SK-N-SH (cell line): ENCODE measurements at regions not wholly inside any gene's neighbourhood (a gene's known extent, or its start where the extent isn't known, plus 50 kb on each side); places are given as distances from the start of the nearest gene placed in this dataset.

ENCODE experiments used
- CTCF ChIA-PET: fragments of 300-600, 350-600 bp; formaldehyde crosslinking; extraction: SDS; loops from one replicate; lab custom pipeline; 2021; lab: Yijun Ruan, JAX
- POLR2A ChIA-PET: fragments of 350-600 bp; sonication (Branson Sonifier 250); formaldehyde crosslinking; extraction: SDS; loops from one replicate; lab custom pipeline; 2020; ENCODE audit warnings: antibody characterized with exemption, inconsistent platforms; lab: Yijun Ruan, JAX
- DNase-seq: peaks from one replicate; pipeline ENCODE4 v3.0.0; 2012
- H2AFZ ChIP-seq: fragments of 200-600 bp; sonication (generic); 2 replicates; pipeline ENCODE4 v1.8.1; 2016; ENCODE audit warnings: antibody characterized with exemption, mild to moderate bottlenecking, low read depth
- H3F3A ChIP-seq: fragments of 200-600 bp; sonication (generic); replicated peaks from 2 replicates; pipeline ENCODE3; 2016; ENCODE audit warnings: antibody characterized with exemption, mild to moderate bottlenecking; ENCODE audit not compliant: insufficient read depth
- H3K27ac ChIP-seq, 2 experiments: fragments of 200-500 bp in 1 of 2; fragments of 200-600 bp in 1 of 2; sonication (Bioruptor generic) in 1 of 2; sonication (generic), shearing (Covaris generic) in 1 of 2; 2 replicates each; pipeline versions ENCODE4 v1.5.1 to v1.6.1; 2014 to 2016; ENCODE audit warnings: low read depth in 2 of 2, inconsistent platforms in 1 of 2, low read length in 1 of 2, mild to moderate bottlenecking in 1 of 2, mixed read lengths in 1 of 2
- H3K27me3 ChIP-seq: fragments of 200-600 bp; sonication (generic), shearing (Covaris generic); 2 replicates; pipeline ENCODE4 v1.6.1; 2016; ENCODE audit warnings: mixed run types; ENCODE audit not compliant: insufficient read depth
- H3K36me3 ChIP-seq, 2 experiments: fragments of 200-500 bp in 1 of 2; fragments of 200-600 bp in 1 of 2; sonication (Bioruptor generic) in 1 of 2; sonication (generic) in 1 of 2; replicated peaks in 1 of 2; 2 replicates each; pipeline versions ENCODE3 to v1.5.1; 2014 to 2016; ENCODE audit warnings: low read length in 1 of 2, mild to moderate bottlenecking in 1 of 2; ENCODE audit not compliant: insufficient read depth in 2 of 2, control insufficient read depth in 1 of 2
- H3K4me1 ChIP-seq, 2 experiments: fragments of 200-500 bp in 1 of 2; fragments of 200-600 bp in 1 of 2; sonication (Bioruptor generic) in 1 of 2; sonication (generic), shearing (Covaris generic) in 1 of 2; 2 replicates each; pipeline versions ENCODE4 v1.5.1 to v1.6.1; 2014 to 2016; ENCODE audit warnings: low read depth in 1 of 2, low read length in 1 of 2, mixed run types in 1 of 2; ENCODE audit not compliant: insufficient read depth in 2 of 2, control insufficient read depth in 1 of 2
- H3K4me2 ChIP-seq: fragments of 200-600 bp; sonication (generic), shearing (Covaris generic); 2 replicates; pipeline ENCODE4 v1.6.1; 2017; ENCODE audit warnings: mixed run types
- H3K4me3 ChIP-seq, 2 experiments: fragments of 200-500 bp in 1 of 2; fragments of 200-600 bp in 1 of 2; sonication (Bioruptor generic) in 1 of 2; sonication (generic), shearing (Covaris generic) in 1 of 2; 2 replicates each; pipeline versions ENCODE4 v1.5.1 to v1.8.1; 2014 to 2016; ENCODE audit warnings: low read depth in 2 of 2, inconsistent platforms in 1 of 2, low read length in 1 of 2, mild to moderate bottlenecking in 1 of 2, mixed read lengths in 1 of 2, moderate library complexity in 1 of 2
- H3K79me2 ChIP-seq: fragments of 200-600 bp; sonication (generic); 2 replicates; pipeline ENCODE4 v1.8.1; 2017; ENCODE audit warnings: mild to moderate bottlenecking; ENCODE audit not compliant: insufficient read depth
- H3K9ac ChIP-seq: fragments of 200-600 bp; sonication (generic); 2 replicates; pipeline ENCODE4 v1.6.1; 2017; ENCODE audit warnings: mixed run types
- H3K9me2 ChIP-seq: fragments of 200-600 bp; sonication (generic); 2 replicates; pipeline ENCODE4 v1.6.1; 2017; ENCODE audit warnings: mixed run types
- H3K9me3 ChIP-seq: fragments of 200-600 bp; sonication (generic); 2 replicates; pipeline ENCODE4 v1.6.1; 2017; ENCODE audit warnings: mixed run types, mild to moderate bottlenecking, moderate library complexity
- H4K20me1 ChIP-seq: fragments of 200-600 bp; sonication (generic); 2 replicates; pipeline ENCODE4 v1.6.1; 2017; ENCODE audit warnings: mild to moderate bottlenecking, mixed run types; ENCODE audit not compliant: insufficient read depth
- ELF1 ChIP-seq: IDR thresholded peaks from 2 replicates; pipeline ENCODE4 v1.4.0; 2012
- EZH2phosphoT487 ChIP-seq: fragments of 200-600 bp; sonication (generic); IDR thresholded peaks from 2 replicates; pipeline ENCODE4 v1.6.1; 2017; ENCODE audit warnings: low read depth, mixed run types, mild to moderate bottlenecking, antibody characterized with exemption, moderate library complexity, borderline replicate concordance
- FOXJ3 ChIP-seq: sonication (generic); formaldehyde crosslinking; IDR thresholded peaks from 2 replicates; pipeline ENCODE4 v1.5.1; 2020; ENCODE audit warnings: mild to moderate bottlenecking, missing genetic modification reagents
- FOXM1 ChIP-seq: IDR thresholded peaks from 2 replicates; pipeline ENCODE4 v1.4.0; 2012; ENCODE audit warnings: low read depth, mild to moderate bottlenecking
- GABPA ChIP-seq: IDR thresholded peaks from 2 replicates; pipeline ENCODE4 v1.4.0; 2012; ENCODE audit warnings: low read depth, mild to moderate bottlenecking
- GATA2 ChIP-seq: sonication (generic); formaldehyde crosslinking; IDR thresholded peaks from 2 replicates; pipeline ENCODE4 v1.5.0; 2020; ENCODE audit warnings: mild to moderate bottlenecking, missing genetic modification reagents
- MEF2A ChIP-seq: IDR thresholded peaks from 2 replicates; pipeline ENCODE4 v1.4.0; 2012; ENCODE audit warnings: low read depth, borderline replicate concordance
- MXI1 ChIP-seq: IDR thresholded peaks from 2 replicates; pipeline ENCODE4 v1.6.1; 2012; ENCODE audit warnings: mild to moderate bottlenecking, low read depth, low read length, improper control_type of control experiment
- RAD21 ChIP-seq: IDR thresholded peaks from 2 replicates; pipeline ENCODE4 v1.6.1; 2012; ENCODE audit warnings: mild to moderate bottlenecking, low read length
- RCOR1 ChIP-seq: fragments of 150-350 bp; IDR thresholded peaks from 2 replicates; pipeline ENCODE4 v1.6.1; 2017; ENCODE audit warnings: antibody characterized with exemption, low read length
- SIN3A ChIP-seq: IDR thresholded peaks from 2 replicates; pipeline ENCODE4 v1.6.1; 2012; ENCODE audit warnings: low read depth, mild to moderate bottlenecking, low read length, moderate library complexity, borderline replicate concordance
- TAF1 ChIP-seq: IDR thresholded peaks from 2 replicates; pipeline ENCODE4 v1.6.1; 2012; ENCODE audit warnings: low read depth, mild to moderate bottlenecking, low read length, moderate library complexity, borderline replicate concordance
- TCF12 ChIP-seq: IDR thresholded peaks from 2 replicates; pipeline ENCODE4 v1.4.0; 2012
- TEAD4 ChIP-seq: IDR thresholded peaks from 2 replicates; pipeline ENCODE4 v1.4.0; 2012; ENCODE audit warnings: mild to moderate bottlenecking, borderline replicate concordance; ENCODE audit not compliant: insufficient read depth
- WGBS: methylation state at CpG from one replicate; pipeline ENCODE4 v1.1.6; 2017; ENCODE audit warnings: low lambda C conversion rate; 5-methylcytosine and 5-hydroxymethylcytosine counted together
- TF ChIP-seq, protein P1 (sequence below): IDR thresholded peaks from 2 replicates; pipeline ENCODE4 v1.4.0; 2012; ENCODE audit warnings: low read depth, borderline replicate concordance
- TF ChIP-seq, protein P2 (sequence below): IDR thresholded peaks from 2 replicates; pipeline ENCODE4 v1.6.1; 2012; ENCODE audit warnings: mild to moderate bottlenecking, low read depth, low read length, moderate library complexity

DNA sequence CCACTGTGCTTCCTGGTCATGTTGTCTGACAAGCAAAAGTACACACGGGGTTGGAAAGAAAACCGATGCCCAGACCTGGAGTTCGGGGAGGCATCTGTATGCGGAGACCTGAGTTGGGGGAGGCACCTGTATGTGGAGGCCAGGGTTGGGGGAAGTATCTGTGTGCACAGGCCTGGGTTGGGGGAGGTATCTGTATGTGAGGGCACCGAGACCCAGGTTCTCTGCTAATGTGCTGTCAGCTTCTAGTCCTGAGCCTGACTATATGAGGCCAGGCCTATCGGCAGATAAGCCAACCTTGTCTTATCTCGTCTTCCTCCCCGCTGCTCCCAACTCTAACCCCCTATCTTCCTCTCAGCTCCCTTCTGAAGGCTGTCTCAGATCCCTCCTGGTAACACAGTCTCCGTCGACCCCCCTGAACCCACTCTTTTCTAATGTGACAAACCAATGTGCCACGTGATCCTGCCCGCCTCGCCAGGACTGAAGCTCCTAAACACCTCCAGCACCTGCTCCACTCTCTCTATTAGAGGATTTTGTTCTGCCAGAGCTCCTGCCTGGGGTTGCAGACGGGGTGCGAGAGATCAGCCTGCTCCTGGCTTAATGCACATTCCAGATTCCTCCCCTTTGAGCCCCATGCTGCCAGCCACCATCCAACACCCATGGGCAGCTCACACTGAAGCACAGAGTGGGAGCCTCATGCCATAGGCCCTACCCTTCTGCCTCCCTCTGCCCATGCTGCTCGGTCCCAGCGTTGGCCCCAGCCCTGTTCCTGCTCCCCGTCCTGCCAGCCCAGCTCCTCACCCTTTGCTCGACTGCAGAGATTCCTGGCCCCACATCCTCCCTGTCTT lies 188.4 kb downstream of the SH3BP4 start:
- CTCF ChIA-PET: interaction anchor here (0.6 to 1.3 kb wide), 5 partner anchors 23 to 606 kb away, joined by 3 to 5 read pairs (median 3); no protein-coding TSS in a partner anchor
- H4K20me1 ChIP-seq: no peaks in the 10 kb centered on the region
- TF ChIP-seq MEF2A: no peak
- TF ChIP-seq RCOR1: no peak
- no peak for TF ChIP-seq MXI1
- no peak for TF ChIP-seq EZH2phosphoT487
- no peak for TF ChIP-seq TEAD4
- TF ChIP-seq GATA2 (CRISPR knock-in tag): no peak
- H3K4me1 ChIP-seq: no peaks in the 10 kb centered on the region
- no peaks in the 10 kb centered on the region for H3K9me2 ChIP-seq
- H2AFZ ChIP-seq: no peak overlapping the region
- POLR2A ChIA-PET: no interaction called here
- H3K79me2 ChIP-seq: no peaks in the 10 kb centered on the region
- H3K36me3 ChIP-seq: no peaks in the 10 kb centered on the region
- no peaks in the 10 kb centered on the region for H3F3A ChIP-seq
- DNase-seq: no peak
- H3K4me2 ChIP-seq: no peak overlapping the region
- peaks cover 6% of the 10 kb centered on the region for H3K27me3 ChIP-seq
- 76% methylated on average over 19 of the region's 19 CpGs for WGBS
- no peaks in the 10 kb centered on the region for H3K9me3 ChIP-seq
- H3K9ac ChIP-seq: no peak overlapping the region
- no peak overlapping the region for H3K27ac ChIP-seq
- H3K4me3 ChIP-seq: no peak overlapping the region

DNA sequence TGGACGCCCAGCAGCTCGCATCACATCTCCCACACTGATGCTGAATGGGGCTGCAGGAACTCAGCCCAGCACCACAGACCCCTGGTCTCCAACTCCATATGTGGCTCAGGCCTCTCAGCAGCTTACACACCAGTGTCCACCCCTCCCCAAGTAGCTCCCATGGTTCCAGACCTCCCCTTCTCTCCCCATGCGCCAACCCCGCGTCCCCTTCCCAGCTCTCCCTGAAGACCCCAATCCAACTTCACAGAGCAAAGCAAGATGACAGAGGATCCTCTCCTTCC lies 188.9 kb downstream of the SH3BP4 start:
- Histone ChIP-seq H2AFZ (no peak overlapping the region), H3K4me1 (no peaks in the 10 kb centered on the region), H3K9ac (no peak overlapping the region), H3K4me3 (no peak overlapping the region), H4K20me1 (no peaks in the 10 kb centered on the region), H3K9me3 (no peaks in the 10 kb centered on the region), H3K27ac (no peak overlapping the region), H3F3A (no peaks in the 10 kb centered on the region), H3K4me2 (no peak overlapping the region), H3K36me3 (no peaks in the 10 kb centered on the region), H3K27me3 (peaks cover 6% of the 10 kb centered on the region), H3K9me2 (no peaks in the 10 kb centered on the region), H3K79me2 (no peaks in the 10 kb centered on the region)
- no peak for TF ChIP-seq GABPA
- TF ChIP-seq MEF2A: no peak
- TF ChIP-seq FOXJ3 (CRISPR knock-in tag): no peak
- ChIA-PET CTCF (interaction anchor here (1.2 to 1.3 kb wide), 3 partner anchors 23 to 606 kb away, joined by 3 to 5 read pairs (median 5); no protein-coding TSS in a partner anchor), POLR2A (no interaction called here)
- WGBS: 91% methylated on average over 4 of the region's 5 CpGs
- no peak for DNase-seq

DNA sequence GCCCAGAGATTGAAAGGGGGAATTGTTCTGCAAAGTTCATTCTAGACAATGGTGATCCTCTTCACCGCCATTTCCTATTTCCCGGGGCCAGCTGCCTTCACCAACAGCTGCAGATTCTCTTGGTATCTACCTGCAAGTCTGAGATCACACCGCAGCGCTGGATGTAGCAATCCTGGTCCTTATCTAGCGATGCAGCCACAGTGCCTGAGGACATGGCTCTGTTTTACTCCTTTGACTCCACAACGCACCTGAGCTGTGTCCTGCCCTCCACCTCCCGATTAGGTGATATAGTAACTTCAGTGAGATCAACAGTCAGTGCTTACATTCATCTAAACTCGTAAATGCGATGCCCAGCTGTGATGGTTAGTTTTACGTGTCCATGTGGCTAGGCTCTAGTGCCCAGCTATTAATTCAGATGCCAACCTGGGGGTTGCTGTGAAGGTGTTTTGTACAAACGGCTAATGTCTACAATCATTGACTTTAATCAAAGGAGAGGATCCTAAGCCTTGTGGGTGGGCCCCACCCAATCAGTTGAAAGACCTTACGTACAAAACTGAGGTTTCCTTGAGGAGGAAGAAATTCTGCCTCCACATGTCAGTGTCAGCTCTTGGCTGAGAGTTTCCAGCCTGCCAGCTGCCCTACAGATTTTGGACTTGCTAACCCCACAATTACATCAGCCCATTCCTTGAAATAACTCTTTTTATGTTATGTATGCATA lies 189.8 kb downstream of the SH3BP4 start:
- Histone ChIP-seq H3K9me3 (no peaks in the 10 kb centered on the region), H3K9ac (no peak overlapping the region), H3K4me1 (no peaks in the 10 kb centered on the region), H2AFZ (no peak overlapping the region), H3K27ac (no peak overlapping the region), H3K79me2 (no peaks in the 10 kb centered on the region), H4K20me1 (no peaks in the 10 kb centered on the region), H3K36me3 (no peaks in the 10 kb centered on the region), H3K4me2 (no peak overlapping the region), H3K9me2 (no peaks in the 10 kb centered on the region), H3K27me3 (peaks cover 6% of the 10 kb centered on the region), H3F3A (no peaks in the 10 kb centered on the region), H3K4me3 (no peak overlapping the region)
- no peak for DNase-seq
- 83% methylated on average over 12 of the region's 12 CpGs for WGBS
- ChIA-PET POLR2A (no interaction called here), CTCF (interaction anchor here (0.9 to 2.7 kb wide), 4 partner anchors 8 to 454 kb away, joined by 3 to 9 read pairs (median 4); no protein-coding TSS in a partner anchor)
- TF ChIP-seq FOXM1: no peak
- TF ChIP-seq GATA2 (CRISPR knock-in tag): no peak
- TF ChIP-seq RAD21: no peak
- TF ChIP-seq, protein P1, sequence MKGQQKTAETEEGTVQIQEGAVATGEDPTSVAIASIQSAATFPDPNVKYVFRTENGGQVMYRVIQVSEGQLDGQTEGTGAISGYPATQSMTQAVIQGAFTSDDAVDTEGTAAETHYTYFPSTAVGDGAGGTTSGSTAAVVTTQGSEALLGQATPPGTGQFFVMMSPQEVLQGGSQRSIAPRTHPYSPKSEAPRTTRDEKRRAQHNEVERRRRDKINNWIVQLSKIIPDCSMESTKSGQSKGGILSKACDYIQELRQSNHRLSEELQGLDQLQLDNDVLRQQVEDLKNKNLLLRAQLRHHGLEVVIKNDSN: no peak
- TF ChIP-seq GABPA: no peak
- no peak for TF ChIP-seq SIN3A
- no peak for TF ChIP-seq RCOR1
- no peak for TF ChIP-seq ELF1
- TF ChIP-seq, protein P2, sequence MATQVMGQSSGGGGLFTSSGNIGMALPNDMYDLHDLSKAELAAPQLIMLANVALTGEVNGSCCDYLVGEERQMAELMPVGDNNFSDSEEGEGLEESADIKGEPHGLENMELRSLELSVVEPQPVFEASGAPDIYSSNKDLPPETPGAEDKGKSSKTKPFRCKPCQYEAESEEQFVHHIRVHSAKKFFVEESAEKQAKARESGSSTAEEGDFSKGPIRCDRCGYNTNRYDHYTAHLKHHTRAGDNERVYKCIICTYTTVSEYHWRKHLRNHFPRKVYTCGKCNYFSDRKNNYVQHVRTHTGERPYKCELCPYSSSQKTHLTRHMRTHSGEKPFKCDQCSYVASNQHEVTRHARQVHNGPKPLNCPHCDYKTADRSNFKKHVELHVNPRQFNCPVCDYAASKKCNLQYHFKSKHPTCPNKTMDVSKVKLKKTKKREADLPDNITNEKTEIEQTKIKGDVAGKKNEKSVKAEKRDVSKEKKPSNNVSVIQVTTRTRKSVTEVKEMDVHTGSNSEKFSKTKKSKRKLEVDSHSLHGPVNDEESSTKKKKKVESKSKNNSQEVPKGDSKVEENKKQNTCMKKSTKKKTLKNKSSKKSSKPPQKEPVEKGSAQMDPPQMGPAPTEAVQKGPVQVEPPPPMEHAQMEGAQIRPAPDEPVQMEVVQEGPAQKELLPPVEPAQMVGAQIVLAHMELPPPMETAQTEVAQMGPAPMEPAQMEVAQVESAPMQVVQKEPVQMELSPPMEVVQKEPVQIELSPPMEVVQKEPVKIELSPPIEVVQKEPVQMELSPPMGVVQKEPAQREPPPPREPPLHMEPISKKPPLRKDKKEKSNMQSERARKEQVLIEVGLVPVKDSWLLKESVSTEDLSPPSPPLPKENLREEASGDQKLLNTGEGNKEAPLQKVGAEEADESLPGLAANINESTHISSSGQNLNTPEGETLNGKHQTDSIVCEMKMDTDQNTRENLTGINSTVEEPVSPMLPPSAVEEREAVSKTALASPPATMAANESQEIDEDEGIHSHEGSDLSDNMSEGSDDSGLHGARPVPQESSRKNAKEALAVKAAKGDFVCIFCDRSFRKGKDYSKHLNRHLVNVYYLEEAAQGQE: no peak
- TF ChIP-seq TCF12: no peak
- no peak for TF ChIP-seq TEAD4
- TF ChIP-seq TAF1: no peak
- no peak for TF ChIP-seq EZH2phosphoT487
